Stimulated activated effector memory CD8-positive, alpha-beta T cell treated with anti-CD3 and anti-CD28 coated beads, Interleukin-12 subunit alpha, Interleukin-12 subunit beta, amount 100 ng/mL, for 72 hours (primary cell): ENCODE measurements at regions not wholly inside any gene's neighbourhood (a gene's known extent, or its start where the extent isn't known, plus 50 kb on each side); places are given as distances from the start of the nearest gene placed in this dataset.

ENCODE experiments used
- ATAC-seq: fragments of 150-1000 bp; cut with Tn5 transposase; 2 replicates; pipeline ENCODE4 v1.10.0; 2021
- DNase-seq, 2 donors: peaks; one replicate each; pipeline ENCODE4 v3.0.0; 2021 to 2022; ENCODE audit warnings: low spot score in 2 of 2
- H3K27ac Mint-ChIP-seq: one replicate; pipeline ENCODE4 v1.8.0; 2022; ENCODE audit warnings: mild to moderate bottlenecking, mixed read lengths
- H3K36me3 Mint-ChIP-seq: one replicate; pipeline ENCODE4 v1.8.0; 2022; ENCODE audit warnings: mild to moderate bottlenecking, mixed read lengths
- H3K4me1 Mint-ChIP-seq: one replicate; pipeline ENCODE4 v1.8.0; 2022; ENCODE audit warnings: mixed read lengths
- H3K4me3 Mint-ChIP-seq: one replicate; pipeline ENCODE4 v1.8.0; 2022; ENCODE audit warnings: mild to moderate bottlenecking, mixed read lengths
- H3K9me3 Mint-ChIP-seq: one replicate; pipeline ENCODE4 v1.8.0; 2022; ENCODE audit warnings: mixed read lengths

DNA sequence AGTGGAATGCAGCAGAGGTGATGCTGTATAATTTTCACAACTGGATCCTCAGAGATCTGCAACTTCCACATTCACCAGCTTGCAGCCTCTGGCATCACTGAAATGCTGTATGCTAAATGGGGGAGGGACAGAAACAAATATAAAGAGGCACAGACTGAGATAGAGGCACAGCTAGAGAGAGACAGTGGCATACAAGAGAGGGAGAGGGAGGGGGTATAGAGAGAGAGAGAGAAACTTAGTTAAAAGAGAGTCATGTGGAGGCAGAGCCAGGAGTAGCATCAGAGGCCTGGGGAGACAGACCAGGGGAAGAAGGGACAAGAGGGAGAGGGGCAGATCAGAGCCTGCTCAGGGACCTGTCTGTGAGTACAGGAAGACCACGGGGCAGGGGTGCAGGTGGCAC is 84.5 kb upstream of the GRIK3 start:
- Mint-ChIP-seq H3K36me3 (no peaks in the 10 kb centered on the region), H3K9me3 (peaks cover 4% of the 10 kb centered on the region), H3K27ac (no peak overlapping the region), H3K4me3 (no peak overlapping the region), H3K4me1 (no peaks in the 10 kb centered on the region)
- DNase-seq (no peak), ATAC-seq (no peak)

DNA sequence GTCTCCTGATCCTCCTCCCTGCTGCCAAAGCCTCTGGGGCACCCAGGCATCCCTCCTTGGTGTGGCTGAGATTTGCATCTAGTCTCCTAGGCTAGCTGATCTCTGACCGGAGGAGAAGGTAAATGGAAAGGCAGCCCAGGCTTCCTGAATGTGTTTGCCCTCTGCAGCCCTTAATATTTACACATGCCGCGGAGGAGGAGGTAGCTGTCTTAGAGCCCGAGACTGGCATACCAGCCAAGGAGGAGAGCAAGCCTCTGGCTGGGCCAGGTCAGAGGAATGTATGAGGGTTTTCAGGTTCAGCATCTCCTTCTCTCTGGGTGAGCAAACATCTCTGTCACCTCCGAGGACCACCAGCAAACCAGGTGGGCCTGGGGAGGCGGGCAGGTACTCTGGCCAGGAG is 86.0 kb upstream of the GRIK3 start:
- ATAC-seq (no peak), DNase-seq (no peak)
- Mint-ChIP-seq H3K27ac (no peak overlapping the region), H3K4me3 (no peak overlapping the region), H3K9me3 (peaks cover 4% of the 10 kb centered on the region), H3K4me1 (no peaks in the 10 kb centered on the region), H3K36me3 (no peaks in the 10 kb centered on the region)

DNA sequence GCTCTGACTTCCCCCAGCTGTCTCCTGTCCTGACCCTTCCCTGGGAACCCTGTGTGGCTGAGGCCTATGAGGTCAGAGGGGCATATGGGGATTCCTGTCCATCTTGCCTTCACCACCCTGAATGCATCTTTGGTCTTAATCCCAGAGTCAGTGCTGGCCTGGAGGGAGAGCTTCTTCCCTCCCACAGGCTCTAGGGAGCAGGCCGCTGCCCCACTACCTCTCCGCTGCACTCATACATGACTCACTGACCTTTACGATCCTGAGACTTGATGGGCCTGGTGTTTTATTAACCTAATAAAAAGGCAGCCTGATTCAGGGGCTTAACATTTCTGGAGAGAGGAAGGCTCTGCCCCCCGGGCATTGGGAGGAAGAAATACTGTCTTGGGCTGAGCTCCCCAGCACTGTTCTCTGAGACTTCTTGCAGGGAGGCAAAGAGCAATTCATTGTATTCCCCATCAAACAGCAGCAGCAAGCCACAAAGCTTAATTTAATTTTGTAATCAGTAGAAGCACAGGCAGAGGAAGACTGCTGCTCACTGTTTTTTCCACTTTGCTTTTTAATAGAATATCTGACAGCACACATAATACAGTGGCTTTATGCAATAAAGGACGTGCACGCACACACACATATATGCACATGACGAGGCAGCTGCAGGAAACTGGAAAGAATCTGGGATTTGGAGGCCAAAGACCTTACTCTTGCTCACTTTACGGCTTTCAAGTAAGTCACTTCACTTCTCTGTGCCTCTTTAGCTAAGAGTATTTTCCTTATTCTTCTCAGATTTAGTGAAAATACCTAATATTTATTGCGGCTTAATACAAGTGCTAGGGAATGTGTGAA is 89.2 kb upstream of the GRIK3 start:
- H3K4me1 Mint-ChIP-seq = no peaks in the 10 kb centered on the region

DNA sequence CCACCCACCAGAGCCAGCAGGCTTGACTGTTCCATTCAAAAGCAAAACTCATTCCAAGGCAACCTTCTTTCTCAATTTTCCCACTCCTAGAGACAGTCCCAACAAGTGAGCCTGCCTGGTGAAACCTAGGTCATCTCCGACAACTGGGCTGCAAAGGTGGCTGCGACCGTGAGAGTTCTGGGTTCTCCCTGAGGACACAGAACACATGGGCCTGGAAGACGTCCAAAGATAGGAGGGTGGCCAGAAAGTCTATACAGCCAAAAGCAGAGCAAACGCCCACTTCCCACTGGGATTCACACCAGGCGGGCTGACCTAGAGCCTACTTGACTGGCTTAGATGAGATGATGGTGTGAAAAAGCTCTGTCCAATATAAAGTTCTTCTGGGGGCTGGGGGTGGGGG is 90.2 kb upstream of the GRIK3 start:
- H3K4me3 Mint-ChIP-seq = no peak overlapping the region
- H3K36me3 Mint-ChIP-seq = no peaks in the 10 kb centered on the region
- ATAC-seq (no peak), DNase-seq (no peak)
- H3K9me3 Mint-ChIP-seq = peaks cover 4% of the 10 kb centered on the region
- H3K27ac Mint-ChIP-seq = no peak overlapping the region
- H3K4me1 Mint-ChIP-seq = no peaks in the 10 kb centered on the region

More for the DNA sequence above, 89.2 kb upstream of the GRIK3 start:
- Mint-ChIP-seq H3K36me3 (no peaks in the 10 kb centered on the region), H3K27ac (no peak overlapping the region), H3K9me3 (peaks cover 4% of the 10 kb centered on the region), H3K4me3 (no peak overlapping the region)
- ATAC-seq (no peak), DNase-seq (no peak)

DNA sequence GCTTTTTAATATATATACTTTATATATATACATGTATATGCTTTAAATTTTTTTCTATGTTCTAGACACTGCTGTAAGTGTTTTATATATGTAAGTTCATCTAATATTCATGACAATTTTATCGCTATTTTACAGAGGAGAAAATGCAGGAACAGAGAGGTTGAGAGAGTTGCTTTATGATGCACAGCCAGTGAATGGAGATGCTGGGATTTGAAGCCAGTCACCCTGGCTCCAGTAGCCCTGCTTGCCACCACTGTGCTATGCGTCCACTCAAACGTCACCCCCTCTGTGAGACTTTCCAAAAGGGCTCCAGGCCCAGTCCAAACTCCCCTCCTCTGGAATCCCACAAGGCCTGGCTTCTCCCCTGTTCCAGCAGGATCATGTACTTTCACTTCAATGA is 91.0 kb upstream of the GRIK3 start:
- Mint-ChIP-seq H3K36me3 (no peaks in the 10 kb centered on the region), H3K9me3 (peaks cover 4% of the 10 kb centered on the region), H3K27ac (no peak overlapping the region), H3K4me3 (no peak overlapping the region), H3K4me1 (no peaks in the 10 kb centered on the region)
- ATAC-seq = no peak
- DNase-seq = no peak

DNA sequence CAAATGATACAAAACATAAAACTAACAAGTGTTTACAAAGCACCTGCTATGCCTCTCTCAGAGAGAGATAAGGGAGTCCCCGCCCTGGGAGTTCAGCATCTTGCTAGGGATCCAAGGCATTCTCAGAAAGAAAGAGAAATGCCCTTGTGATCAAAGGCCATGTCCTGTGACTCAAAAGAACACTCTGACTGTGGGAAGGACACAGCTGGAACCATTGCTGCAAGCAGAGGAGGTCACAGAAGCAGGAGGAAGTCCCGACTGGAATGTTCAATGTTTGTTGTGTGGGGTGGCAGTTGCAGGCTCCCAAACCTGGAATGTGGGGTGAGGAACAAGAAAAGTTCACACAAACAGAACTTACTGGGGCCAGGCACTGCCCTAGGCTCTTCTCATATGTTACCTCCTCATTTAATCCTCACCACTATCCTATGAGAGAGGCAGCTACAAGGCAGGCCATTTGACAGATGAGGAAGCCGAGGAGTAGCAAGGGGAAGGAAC is 93.0 kb upstream of the GRIK3 start:
- Mint-ChIP-seq H3K4me3 (no peak overlapping the region), H3K36me3 (no peaks in the 10 kb centered on the region), H3K9me3 (peaks cover 4% of the 10 kb centered on the region), H3K27ac (no peak overlapping the region), H3K4me1 (no peaks in the 10 kb centered on the region)
- DNase-seq = no peak
- no peak for ATAC-seq

DNA sequence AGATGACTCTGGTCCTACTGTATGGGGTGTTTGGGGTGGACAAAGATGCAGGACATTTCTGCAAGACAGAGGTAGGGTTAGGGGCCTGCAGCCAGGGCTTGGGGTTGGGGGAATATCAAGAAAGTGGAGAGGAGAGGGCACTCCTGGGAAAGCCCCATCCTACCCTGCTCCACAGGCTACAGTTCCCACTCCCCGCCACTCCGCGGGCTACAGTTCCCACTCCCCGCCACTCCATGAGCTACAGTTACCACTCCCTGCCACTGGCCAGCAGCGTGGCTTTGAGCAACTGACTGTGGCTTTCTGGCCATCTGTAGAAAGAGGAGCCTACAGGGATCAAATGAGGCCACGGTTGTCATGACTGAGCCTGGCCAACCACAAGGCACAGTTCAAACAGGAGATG is 93.8 kb upstream of the GRIK3 start:
- no peaks in the 10 kb centered on the region for H3K4me1 Mint-ChIP-seq
- no peak overlapping the region for H3K27ac Mint-ChIP-seq
- H3K4me3 Mint-ChIP-seq = no peak overlapping the region
- DNase-seq = no peak
- peaks cover 3% of the 10 kb centered on the region for H3K9me3 Mint-ChIP-seq
- no peaks in the 10 kb centered on the region for H3K36me3 Mint-ChIP-seq
- ATAC-seq = peak; percentile 25

DNA sequence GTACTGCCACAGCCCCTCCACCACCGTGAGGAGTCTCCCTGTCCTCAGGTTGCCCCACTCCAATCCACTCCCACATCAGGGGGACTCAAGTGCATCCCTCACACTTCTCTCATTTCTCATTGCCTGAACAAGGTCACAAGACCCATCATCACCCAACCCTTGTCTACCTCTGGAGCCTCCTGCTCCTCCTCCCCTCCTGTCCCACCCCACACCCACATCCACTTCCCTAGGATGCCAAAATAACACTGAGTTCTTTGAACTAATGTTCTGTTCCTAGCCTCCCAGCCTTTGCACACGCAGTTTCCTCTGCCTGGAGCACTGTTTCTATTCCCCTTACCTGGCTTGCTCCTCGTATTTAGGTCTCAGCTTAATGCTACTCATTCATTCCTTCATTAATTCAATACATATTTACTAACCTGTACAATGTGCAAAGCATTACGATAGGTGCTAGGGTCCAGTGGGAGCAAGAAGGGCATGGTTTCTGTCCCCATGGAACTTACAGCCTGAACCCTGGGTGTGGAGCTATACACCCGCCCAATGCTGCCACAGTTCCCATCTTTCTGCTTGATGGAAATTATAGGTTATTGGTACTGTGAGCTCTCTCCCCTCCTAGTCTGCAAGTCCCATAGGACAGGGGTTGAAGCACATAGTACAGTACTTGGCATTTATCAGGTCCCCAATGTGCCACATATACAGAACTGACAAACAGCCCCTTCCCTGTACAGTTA is 96.1 kb upstream of the GRIK3 start:
- H3K9me3 Mint-ChIP-seq = peaks cover 3% of the 10 kb centered on the region
- no peaks in the 10 kb centered on the region for H3K36me3 Mint-ChIP-seq
- no peaks in the 10 kb centered on the region for H3K4me1 Mint-ChIP-seq
- no peak overlapping the region for H3K27ac Mint-ChIP-seq
- no peak overlapping the region for H3K4me3 Mint-ChIP-seq
- DNase-seq (no peak), ATAC-seq (no peak)

DNA sequence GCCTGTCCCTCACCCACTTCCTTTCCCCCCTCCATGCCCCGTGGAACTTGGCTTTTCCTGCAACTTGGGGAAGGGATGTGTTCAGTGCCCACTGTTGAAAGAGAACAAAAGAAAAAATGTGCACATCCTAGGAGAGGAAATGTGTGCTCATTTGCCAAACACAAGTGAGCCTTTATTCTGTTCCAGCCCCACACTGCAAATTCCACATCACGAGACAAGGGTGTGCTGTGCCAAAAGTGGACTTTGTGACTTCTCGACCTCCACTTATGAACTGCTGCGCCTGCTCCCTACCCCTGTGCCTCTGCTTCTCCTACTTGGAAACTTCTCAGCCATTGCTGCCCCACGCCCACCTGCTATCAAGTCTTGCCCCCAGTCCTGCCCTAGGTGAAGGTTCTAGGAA is 97.0 kb upstream of the GRIK3 start:
- no peak overlapping the region for H3K4me3 Mint-ChIP-seq
- DNase-seq (no peak), ATAC-seq (no peak)
- H3K36me3 Mint-ChIP-seq = no peaks in the 10 kb centered on the region
- peaks cover 3% of the 10 kb centered on the region for H3K9me3 Mint-ChIP-seq
- no peaks in the 10 kb centered on the region for H3K4me1 Mint-ChIP-seq
- H3K27ac Mint-ChIP-seq = no peak overlapping the region

DNA sequence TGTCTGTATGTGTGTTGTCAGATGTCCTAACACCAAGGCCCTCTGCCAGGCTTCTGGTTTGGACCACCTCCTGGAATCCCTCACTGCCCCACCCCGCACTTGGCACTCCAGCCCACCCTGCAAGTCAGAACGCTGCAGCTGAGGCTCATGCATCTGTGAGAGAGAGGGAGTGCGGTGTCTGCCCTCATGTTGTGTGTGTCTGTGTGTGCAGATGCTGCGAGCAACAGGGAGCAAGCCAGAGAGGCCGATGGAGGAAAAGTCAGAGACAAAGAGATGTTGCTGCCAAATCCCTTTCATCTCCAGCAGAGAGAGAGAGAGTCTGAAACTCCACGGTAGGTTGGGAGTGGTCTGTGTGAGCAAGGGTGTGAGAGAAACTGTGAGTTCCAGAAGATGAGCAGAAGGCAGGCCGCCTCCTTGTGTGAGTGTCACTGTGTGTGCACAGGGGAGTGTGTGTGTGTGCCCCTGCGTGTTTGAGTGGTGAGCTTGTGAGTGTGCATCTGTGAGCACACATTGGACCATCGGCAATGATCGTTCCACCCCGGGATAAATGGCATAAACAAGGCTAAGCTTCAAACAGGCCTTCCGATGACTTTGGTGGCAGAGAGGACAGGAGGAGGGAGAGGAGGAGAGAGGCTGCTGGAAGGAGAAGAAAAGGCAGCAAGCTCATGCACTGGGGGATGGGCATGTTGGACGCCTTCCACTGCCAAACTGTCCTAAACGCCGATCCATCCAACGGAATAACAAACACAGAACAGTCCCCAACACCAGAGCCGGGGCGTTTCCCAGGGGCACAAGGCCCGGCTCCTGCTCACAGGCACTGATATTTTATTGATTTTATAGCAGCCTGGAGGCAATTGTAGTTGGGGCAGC is 99.2 kb upstream of the GRIK3 start:
- H3K9me3 Mint-ChIP-seq = peaks cover 3% of the 10 kb centered on the region
- no peak overlapping the region for H3K4me3 Mint-ChIP-seq

DNA sequence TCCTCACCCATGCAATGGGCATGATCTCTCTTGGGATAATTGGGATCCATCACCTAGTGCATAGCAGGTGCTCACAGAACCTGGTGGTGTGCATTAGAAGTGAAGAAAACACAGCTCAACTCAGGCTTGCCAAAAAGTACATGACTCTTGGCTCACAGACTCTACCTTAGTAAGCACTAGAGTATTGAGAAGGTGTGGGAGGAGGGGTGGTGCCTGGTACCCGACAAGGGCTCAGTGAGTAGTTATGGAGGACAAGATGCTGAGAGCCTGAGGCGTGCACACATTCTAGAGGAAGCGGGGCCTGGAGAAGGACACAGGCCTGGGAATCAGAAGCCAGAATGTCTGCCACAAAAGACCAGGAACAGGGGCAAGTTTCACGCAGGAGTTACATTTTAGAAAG is 100.3 kb upstream of the GRIK3 start:
- Mint-ChIP-seq H3K4me1 (no peaks in the 10 kb centered on the region), H3K9me3 (peaks cover 3% of the 10 kb centered on the region), H3K36me3 (no peaks in the 10 kb centered on the region), H3K27ac (no peak overlapping the region), H3K4me3 (no peak overlapping the region)
- no peak for DNase-seq
- ATAC-seq = no peak

More for the DNA sequence above, 99.2 kb upstream of the GRIK3 start:
- ATAC-seq (no peak), DNase-seq (no peak)
- no peak overlapping the region for H3K27ac Mint-ChIP-seq
- H3K36me3 Mint-ChIP-seq = no peaks in the 10 kb centered on the region
- H3K4me1 Mint-ChIP-seq = no peaks in the 10 kb centered on the region

DNA sequence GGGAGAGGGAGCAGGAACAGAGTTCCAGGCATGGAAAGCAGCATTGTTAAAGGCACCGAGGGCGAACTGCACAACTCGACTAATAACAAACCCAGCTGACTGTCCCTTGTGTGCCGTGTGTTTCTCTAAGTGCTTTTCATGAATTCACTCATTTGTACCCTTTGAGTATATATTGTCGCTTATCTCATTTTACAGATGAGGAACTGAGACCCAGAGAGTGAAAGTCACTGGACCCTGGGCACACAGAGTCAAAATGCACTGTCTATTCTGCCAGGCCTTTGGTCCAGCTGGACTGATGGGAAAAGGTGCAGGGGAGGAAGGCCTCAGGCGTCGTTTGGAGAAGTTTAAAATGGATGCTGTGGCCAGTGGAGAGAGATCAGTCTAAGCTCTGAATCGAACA is 100.7 kb upstream of the GRIK3 start:
- Mint-ChIP-seq H3K36me3 (no peaks in the 10 kb centered on the region), H3K27ac (no peak overlapping the region), H3K9me3 (peaks cover 3% of the 10 kb centered on the region), H3K4me3 (no peak overlapping the region), H3K4me1 (no peaks in the 10 kb centered on the region)
- ATAC-seq (no peak), DNase-seq (no peak)

DNA sequence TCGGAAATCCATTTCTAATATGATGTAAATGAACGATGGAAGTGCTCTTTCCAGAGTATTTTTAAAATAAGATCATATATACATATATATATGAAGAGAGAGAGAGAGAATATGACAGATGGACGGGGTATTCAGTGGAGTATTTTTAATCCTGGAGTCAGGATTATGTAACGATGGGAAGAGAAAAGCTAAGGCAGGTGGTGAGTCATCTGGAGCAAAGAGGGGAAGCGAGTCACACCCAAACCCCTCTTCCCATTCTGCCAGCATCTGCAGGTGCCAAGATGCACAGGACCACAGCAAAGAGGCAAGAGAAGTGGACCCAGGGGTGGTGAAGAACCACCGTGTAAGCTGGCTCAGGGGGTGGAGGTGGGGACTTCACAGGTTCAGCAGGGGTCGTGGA is 102.7 kb upstream of the GRIK3 start:
- H3K9me3 Mint-ChIP-seq = no peaks in the 10 kb centered on the region
- no peaks in the 10 kb centered on the region for H3K4me1 Mint-ChIP-seq
- no peak for ATAC-seq
- H3K36me3 Mint-ChIP-seq = no peaks in the 10 kb centered on the region
- H3K4me3 Mint-ChIP-seq = no peak overlapping the region
- H3K27ac Mint-ChIP-seq = no peak overlapping the region
- DNase-seq = no peak

DNA sequence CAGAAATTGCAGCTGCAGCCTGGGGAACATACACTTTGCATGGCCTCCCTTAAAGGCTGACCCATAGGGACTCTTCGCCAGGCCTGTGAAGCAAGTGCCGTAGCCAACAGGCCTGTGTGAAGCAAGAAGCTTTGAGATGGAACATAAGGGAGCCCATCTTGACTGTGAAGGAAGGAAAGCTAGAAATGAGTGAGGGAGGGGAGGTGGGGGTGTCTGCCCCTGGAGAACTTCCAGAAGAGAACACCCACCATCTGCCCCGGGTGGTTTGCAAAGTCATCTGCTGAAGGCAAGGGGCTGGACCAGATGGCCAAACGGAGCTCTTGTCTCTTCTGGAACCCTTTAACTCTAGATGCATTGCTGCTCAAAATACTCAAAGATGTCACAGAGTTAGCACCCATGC is 103.3 kb upstream of the GRIK3 start:
- DNase-seq = no peak
- ATAC-seq = no peak
- H3K4me3 Mint-ChIP-seq = no peak overlapping the region
- no peak overlapping the region for H3K27ac Mint-ChIP-seq
- H3K4me1 Mint-ChIP-seq = no peaks in the 10 kb centered on the region
- H3K36me3 Mint-ChIP-seq = no peaks in the 10 kb centered on the region
- no peaks in the 10 kb centered on the region for H3K9me3 Mint-ChIP-seq

DNA sequence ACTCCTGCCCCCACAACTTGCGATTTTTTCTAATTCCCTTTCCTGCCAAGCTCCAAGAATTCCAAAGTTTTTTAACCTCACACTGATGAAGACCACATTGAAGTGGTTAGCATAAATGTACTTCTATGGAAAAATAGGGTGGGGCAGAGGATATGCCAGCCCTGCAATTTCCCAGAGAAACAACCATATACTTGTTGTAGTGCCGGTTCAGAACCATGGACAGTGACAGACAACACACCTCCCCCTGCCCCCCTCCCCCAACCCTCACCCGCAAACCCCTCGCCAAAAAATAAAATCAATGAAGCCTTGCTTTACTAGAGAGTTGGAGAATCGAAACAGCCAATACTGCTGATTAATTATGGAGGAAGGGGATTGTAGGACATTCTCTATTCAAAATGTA is 109.5 kb upstream of the GRIK3 start:
- no peak overlapping the region for H3K4me3 Mint-ChIP-seq
- ATAC-seq (no peak), DNase-seq (no peak)
- H3K36me3 Mint-ChIP-seq = no peaks in the 10 kb centered on the region
- H3K4me1 Mint-ChIP-seq = no peaks in the 10 kb centered on the region
- H3K27ac Mint-ChIP-seq = no peak overlapping the region
- H3K9me3 Mint-ChIP-seq = no peaks in the 10 kb centered on the region
